ENCODE measurements at regions not wholly inside any gene's neighbourhood (a gene's known extent, or its start where the extent isn't known, plus 50 kb on each side); places are given as distances from the start of the nearest gene placed in this dataset.

DNA sequence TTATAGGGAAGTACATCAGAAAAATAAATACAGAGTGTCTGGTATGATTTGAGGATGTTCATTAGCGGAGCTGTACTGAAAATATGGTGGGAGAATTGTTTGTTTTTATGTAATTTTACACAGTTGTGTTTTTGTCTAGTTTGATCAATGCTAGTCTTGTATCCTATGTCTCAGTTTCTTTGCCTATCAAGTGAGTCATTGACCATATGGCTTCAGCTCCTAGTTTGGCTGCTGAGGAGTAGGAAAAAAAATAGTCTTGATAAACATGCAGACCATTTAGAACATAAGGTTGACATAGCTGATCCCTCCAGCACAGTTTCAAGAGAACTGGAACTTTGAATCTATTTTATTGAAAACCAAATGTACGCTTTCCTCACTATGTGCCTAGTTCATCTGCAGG is 1292.1 kb upstream of the FLRT2 start:
- Histone ChIP-seq H3K36me3 (ENCODE audit: control insufficient read depth in 2 of 2, insufficient read depth in 1 of 2, low read length in 2 of 2) (no peaks in the 10 kb centered on the region), H3K27ac (ENCODE audit: extremely low read depth, low read depth, low read length) (no peak overlapping the region), H3K4me1 (ENCODE audit: control insufficient read depth, insufficient read depth, low read length) (no peaks in the 10 kb centered on the region), H3K9me3 (ENCODE audit: control insufficient read depth, insufficient read depth, low read depth, low read length) (no peaks in the 10 kb centered on the region), H3K4me3 (ENCODE audit: low read depth, low read length) (no peak overlapping the region)
- POLR2A ChIA-PET, result no interaction called here
- TF ChIP-seq ZNF366 (tag by site-specific recombination; conservative IDR thresholded peaks at IDR 0.05) (no peak), ZNF16 (tag by site-specific recombination; IDR thresholded peaks at IDR 0.05; ENCODE audit: low read depth) (no peak), ZNF626 (tag by site-specific recombination; IDR thresholded peaks at IDR 0.05) (no peak), ZNF239 (tag by site-specific recombination; IDR thresholded peaks at IDR 0.05) (no peak), ZNF112 (tag by site-specific recombination; IDR thresholded peaks at IDR 0.05) (no peak), ZNF658 (tag by site-specific recombination; IDR thresholded peaks at IDR 0.05) (no peak), HOXC10 (CRISPR knock-in tag; IDR thresholded peaks at IDR 0.05) (no peak), ZNF423 (tag by site-specific recombination; IDR thresholded peaks at IDR 0.05) (no peak), ZNF146 (tag by site-specific recombination; IDR thresholded peaks at IDR 0.05) (no peak), ZNF558 (tag by site-specific recombination; IDR thresholded peaks at IDR 0.05) (no peak), ZNF175 (tag by site-specific recombination; IDR thresholded peaks at IDR 0.05) (no peak)
- TF ChIP-seq, protein P1, sequence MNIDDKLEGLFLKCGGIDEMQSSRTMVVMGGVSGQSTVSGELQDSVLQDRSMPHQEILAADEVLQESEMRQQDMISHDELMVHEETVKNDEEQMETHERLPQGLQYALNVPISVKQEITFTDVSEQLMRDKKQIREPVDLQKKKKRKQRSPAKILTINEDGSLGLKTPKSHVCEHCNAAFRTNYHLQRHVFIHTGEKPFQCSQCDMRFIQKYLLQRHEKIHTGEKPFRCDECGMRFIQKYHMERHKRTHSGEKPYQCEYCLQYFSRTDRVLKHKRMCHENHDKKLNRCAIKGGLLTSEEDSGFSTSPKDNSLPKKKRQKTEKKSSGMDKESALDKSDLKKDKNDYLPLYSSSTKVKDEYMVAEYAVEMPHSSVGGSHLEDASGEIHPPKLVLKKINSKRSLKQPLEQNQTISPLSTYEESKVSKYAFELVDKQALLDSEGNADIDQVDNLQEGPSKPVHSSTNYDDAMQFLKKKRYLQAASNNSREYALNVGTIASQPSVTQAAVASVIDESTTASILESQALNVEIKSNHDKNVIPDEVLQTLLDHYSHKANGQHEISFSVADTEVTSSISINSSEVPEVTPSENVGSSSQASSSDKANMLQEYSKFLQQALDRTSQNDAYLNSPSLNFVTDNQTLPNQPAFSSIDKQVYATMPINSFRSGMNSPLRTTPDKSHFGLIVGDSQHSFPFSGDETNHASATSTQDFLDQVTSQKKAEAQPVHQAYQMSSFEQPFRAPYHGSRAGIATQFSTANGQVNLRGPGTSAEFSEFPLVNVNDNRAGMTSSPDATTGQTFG (tag by site-specific recombination; IDR thresholded peaks at IDR 0.05; ENCODE audit: borderline replicate concordance), result no peak
- TF ChIP-seq, protein P2, sequence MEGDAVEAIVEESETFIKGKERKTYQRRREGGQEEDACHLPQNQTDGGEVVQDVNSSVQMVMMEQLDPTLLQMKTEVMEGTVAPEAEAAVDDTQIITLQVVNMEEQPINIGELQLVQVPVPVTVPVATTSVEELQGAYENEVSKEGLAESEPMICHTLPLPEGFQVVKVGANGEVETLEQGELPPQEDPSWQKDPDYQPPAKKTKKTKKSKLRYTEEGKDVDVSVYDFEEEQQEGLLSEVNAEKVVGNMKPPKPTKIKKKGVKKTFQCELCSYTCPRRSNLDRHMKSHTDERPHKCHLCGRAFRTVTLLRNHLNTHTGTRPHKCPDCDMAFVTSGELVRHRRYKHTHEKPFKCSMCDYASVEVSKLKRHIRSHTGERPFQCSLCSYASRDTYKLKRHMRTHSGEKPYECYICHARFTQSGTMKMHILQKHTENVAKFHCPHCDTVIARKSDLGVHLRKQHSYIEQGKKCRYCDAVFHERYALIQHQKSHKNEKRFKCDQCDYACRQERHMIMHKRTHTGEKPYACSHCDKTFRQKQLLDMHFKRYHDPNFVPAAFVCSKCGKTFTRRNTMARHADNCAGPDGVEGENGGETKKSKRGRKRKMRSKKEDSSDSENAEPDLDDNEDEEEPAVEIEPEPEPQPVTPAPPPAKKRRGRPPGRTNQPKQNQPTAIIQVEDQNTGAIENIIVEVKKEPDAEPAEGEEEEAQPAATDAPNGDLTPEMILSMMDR (tag by site-specific recombination; IDR thresholded peaks at IDR 0.05), result no peak
- TF ChIP-seq, protein P3, sequence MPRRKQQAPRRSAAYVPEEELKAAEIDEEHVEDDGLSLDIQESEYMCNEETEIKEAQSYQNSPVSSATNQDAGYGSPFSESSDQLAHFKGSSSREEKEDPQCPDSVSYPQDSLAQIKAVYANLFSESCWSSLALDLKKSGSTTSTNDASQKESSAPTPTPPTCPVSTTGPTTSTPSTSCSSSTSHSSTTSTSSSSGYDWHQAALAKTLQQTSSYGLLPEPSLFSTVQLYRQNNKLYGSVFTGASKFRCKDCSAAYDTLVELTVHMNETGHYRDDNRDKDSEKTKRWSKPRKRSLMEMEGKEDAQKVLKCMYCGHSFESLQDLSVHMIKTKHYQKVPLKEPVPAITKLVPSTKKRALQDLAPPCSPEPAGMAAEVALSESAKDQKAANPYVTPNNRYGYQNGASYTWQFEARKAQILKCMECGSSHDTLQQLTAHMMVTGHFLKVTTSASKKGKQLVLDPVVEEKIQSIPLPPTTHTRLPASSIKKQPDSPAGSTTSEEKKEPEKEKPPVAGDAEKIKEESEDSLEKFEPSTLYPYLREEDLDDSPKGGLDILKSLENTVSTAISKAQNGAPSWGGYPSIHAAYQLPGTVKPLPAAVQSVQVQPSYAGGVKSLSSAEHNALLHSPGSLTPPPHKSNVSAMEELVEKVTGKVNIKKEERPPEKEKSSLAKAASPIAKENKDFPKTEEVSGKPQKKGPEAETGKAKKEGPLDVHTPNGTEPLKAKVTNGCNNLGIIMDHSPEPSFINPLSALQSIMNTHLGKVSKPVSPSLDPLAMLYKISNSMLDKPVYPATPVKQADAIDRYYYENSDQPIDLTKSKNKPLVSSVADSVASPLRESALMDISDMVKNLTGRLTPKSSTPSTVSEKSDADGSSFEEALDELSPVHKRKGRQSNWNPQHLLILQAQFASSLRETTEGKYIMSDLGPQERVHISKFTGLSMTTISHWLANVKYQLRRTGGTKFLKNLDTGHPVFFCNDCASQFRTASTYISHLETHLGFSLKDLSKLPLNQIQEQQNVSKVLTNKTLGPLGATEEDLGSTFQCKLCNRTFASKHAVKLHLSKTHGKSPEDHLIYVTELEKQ (tag by site-specific recombination; IDR thresholded peaks at IDR 0.05; ENCODE audit: borderline replicate concordance), result no peak
- TF ChIP-seq, protein P4, sequence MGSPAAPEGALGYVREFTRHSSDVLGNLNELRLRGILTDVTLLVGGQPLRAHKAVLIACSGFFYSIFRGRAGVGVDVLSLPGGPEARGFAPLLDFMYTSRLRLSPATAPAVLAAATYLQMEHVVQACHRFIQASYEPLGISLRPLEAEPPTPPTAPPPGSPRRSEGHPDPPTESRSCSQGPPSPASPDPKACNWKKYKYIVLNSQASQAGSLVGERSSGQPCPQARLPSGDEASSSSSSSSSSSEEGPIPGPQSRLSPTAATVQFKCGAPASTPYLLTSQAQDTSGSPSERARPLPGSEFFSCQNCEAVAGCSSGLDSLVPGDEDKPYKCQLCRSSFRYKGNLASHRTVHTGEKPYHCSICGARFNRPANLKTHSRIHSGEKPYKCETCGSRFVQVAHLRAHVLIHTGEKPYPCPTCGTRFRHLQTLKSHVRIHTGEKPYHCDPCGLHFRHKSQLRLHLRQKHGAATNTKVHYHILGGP (tag by site-specific recombination; IDR thresholded peaks at IDR 0.05), result no peak
- TF ChIP-seq, protein P5, sequence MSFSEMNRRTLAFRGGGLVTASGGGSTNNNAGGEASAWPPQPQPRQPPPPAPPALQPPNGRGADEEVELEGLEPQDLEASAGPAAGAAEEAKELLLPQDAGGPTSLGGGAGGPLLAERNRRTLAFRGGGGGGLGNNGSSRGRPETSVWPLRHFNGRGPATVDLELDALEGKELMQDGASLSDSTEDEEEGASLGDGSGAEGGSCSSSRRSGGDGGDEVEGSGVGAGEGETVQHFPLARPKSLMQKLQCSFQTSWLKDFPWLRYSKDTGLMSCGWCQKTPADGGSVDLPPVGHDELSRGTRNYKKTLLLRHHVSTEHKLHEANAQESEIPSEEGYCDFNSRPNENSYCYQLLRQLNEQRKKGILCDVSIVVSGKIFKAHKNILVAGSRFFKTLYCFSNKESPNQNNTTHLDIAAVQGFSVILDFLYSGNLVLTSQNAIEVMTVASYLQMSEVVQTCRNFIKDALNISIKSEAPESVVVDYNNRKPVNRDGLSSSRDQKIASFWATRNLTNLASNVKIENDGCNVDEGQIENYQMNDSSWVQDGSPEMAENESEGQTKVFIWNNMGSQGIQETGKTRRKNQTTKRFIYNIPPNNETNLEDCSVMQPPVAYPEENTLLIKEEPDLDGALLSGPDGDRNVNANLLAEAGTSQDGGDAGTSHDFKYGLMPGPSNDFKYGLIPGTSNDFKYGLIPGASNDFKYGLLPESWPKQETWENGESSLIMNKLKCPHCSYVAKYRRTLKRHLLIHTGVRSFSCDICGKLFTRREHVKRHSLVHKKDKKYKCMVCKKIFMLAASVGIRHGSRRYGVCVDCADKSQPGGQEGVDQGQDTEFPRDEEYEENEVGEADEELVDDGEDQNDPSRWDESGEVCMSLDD (tag by site-specific recombination; IDR thresholded peaks at IDR 0.05), result no peak
- CTCF ChIA-PET, result no interaction called here
